Neural crest cell (in vitro differentiated cells): ENCODE measurements at regions not wholly inside any gene's neighbourhood (a gene's known extent, or its start where the extent isn't known, plus 50 kb on each side); places are given as distances from the start of the nearest gene placed in this dataset.

ENCODE experiments used
- DNase-seq: peaks from one replicate; pipeline ENCODE4 v3.0.0; 2021; ENCODE audit warnings: low read depth, mixed read lengths, low spot score
- H3K27ac Mint-ChIP-seq: one replicate; pipeline ENCODE4 v1.8.0; 2021; ENCODE audit warnings: mild to moderate bottlenecking, mixed read lengths; ENCODE audit not compliant: unreplicated experiment
- H3K27me3 Mint-ChIP-seq: 2 replicates; pipeline ENCODE4 v1.8.0; 2021; ENCODE audit warnings: low read depth, mild to moderate bottlenecking, mixed read lengths
- H3K36me3 Mint-ChIP-seq: 2 replicates; pipeline ENCODE4 v1.8.0; 2021; ENCODE audit warnings: low read depth, mild to moderate bottlenecking, mixed read lengths
- H3K4me1 Mint-ChIP-seq: 2 replicates; pipeline ENCODE4 v1.8.0; 2021; ENCODE audit warnings: mixed read lengths
- H3K4me3 Mint-ChIP-seq: one replicate; pipeline ENCODE4 v1.8.0; 2021; ENCODE audit warnings: mild to moderate bottlenecking, mixed read lengths
- H3K9me3 Mint-ChIP-seq: 2 replicates; pipeline ENCODE4 v1.8.0; 2021; ENCODE audit warnings: mixed read lengths
- CTCF ChIP-seq: fragments of 200-600 bp; sonication (generic); conservative IDR thresholded peaks from 2 replicates; pipeline ENCODE4 v1.5.0; 2021; ENCODE audit warnings: antibody characterized with exemption, mild to moderate bottlenecking

- peaks cover 3% of the 10 kb centered on the region for H3K36me3 Mint-ChIP-seq
- peaks cover 7% of the 10 kb centered on the region for H3K9me3 Mint-ChIP-seq
- H3K27ac Mint-ChIP-seq, result no peak overlapping the region
- H3K4me1 Mint-ChIP-seq, result no peaks in the 10 kb centered on the region
- no peak for TF ChIP-seq CTCF
- no peak for DNase-seq
- no peak overlapping the region for H3K4me3 Mint-ChIP-seq
- H3K27me3 Mint-ChIP-seq, result peaks cover 4% of the 10 kb centered on the region
Observed at GRCh38 chr20:4524792-4525191, 161.5 kb upstream of the PRNP start.

- peaks cover 7% of the 10 kb centered on the region for H3K9me3 Mint-ChIP-seq
- no peak for TF ChIP-seq CTCF
- peaks cover 3% of the 10 kb centered on the region for H3K36me3 Mint-ChIP-seq
- H3K27me3 Mint-ChIP-seq, result peaks cover 7% of the 10 kb centered on the region
- no peak for DNase-seq
- no peak overlapping the region for H3K4me3 Mint-ChIP-seq
- no peak overlapping the region for H3K27ac Mint-ChIP-seq
- no peaks in the 10 kb centered on the region for H3K4me1 Mint-ChIP-seq
Observed at GRCh38 chr20:4524307-4524706, 161.9 kb upstream of the PRNP start.

DNA sequence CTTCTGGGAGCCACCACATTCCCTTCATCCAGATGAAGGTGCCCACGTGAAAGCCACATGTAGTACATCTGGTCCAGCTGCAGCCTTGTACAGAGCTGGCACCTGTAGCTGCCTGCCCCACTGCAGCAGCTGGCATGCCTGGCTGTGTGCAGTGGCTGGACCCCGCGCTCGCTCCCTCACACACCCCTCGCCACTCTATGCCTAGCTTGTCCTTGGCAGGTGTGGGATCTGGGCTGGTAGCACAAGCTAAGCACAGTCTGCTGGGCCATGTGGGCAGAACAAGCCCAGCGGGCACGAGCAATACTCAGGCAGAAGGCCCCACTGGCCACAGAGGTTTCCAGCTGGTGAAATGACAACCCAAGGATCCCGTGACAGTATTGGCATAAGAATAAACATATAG lies 163.9 kb upstream of the PRNP start:
- peaks cover 6% of the 10 kb centered on the region for H3K27me3 Mint-ChIP-seq
- no peak overlapping the region for H3K27ac Mint-ChIP-seq
- DNase-seq, result no peak
- H3K9me3 Mint-ChIP-seq, result no peaks in the 10 kb centered on the region
- H3K4me3 Mint-ChIP-seq, result no peak overlapping the region
- no peak for TF ChIP-seq CTCF
- H3K36me3 Mint-ChIP-seq, result no peaks in the 10 kb centered on the region
- H3K4me1 Mint-ChIP-seq, result no peaks in the 10 kb centered on the region

DNA sequence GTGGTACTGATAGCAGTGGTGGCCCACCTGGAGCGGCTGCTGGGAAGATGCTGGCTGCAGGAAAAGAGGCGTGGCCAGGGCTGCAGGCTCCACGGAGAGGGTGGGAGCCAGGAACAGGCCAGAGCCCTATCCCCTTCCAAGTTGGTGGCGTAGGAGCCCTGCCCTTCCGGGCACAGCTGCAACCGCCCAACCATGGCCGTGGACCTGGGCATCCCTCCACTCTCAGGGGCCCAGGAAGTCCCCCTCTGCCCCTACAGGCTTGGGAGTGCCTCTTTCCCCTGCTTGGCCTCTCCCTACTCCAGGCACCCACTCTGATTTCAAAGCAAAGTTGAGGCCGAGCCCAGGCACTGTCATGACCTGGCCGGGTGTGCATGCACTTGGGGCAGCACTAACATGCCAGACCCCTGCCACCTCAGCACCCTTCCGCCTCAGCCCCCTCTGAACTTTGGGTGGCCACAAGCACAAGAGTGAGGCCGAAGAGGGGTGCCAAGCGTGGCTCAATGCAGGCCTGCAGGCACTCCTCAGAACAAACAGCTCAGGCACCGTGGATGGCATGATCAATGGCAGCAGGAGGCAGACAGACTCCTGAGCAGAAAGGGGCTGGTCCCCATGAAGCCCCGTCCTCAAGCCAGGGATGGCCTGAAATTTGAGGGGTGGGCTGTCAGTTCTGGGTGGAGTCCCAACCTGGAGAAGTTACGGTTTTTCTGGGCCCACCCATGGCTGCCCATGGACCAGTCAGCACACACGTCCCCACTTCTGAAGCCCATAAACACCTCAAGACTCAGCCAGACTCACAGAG lies 164.9 kb upstream of the PRNP start:
- Mint-ChIP-seq H3K4me3 (no peak overlapping the region), H3K27me3 (peaks cover 6% of the 10 kb centered on the region), H3K36me3 (no peaks in the 10 kb centered on the region), H3K9me3 (no peaks in the 10 kb centered on the region), H3K4me1 (no peaks in the 10 kb centered on the region), H3K27ac (no peak overlapping the region)
- no peak for DNase-seq
- TF ChIP-seq CTCF, result no peak

DNA sequence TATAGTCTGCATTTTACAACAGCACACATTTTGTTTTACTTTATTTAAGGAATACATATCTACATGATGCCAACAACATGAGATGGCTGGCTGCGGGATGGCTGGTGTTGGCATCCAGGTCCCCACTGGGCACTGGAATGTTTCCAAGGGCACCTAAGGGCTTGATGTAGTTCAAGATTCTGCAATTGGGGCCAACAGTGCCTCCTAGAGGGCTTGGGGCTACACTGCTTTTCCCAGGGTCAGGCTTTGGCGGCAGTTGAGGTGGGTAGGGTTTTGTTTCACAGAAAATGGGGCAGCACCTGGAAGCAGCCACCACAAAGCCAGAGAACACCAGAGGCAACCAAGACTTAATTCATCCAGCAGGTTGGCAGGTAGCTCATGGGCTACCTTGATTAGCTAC lies 166.7 kb upstream of the PRNP start:
- no peak overlapping the region for H3K4me3 Mint-ChIP-seq
- H3K9me3 Mint-ChIP-seq, result no peaks in the 10 kb centered on the region
- no peak overlapping the region for H3K27ac Mint-ChIP-seq
- peak; percentile 51 for TF ChIP-seq CTCF
- DNase-seq, result no peak
- peaks cover 6% of the 10 kb centered on the region for H3K27me3 Mint-ChIP-seq
- no peaks in the 10 kb centered on the region for H3K4me1 Mint-ChIP-seq
- no peaks in the 10 kb centered on the region for H3K36me3 Mint-ChIP-seq
